Sigmoid colon (tissue), 4 donors: ENCODE measurements at regions not wholly inside any gene's neighbourhood (a gene's known extent, or its start where the extent isn't known, plus 50 kb on each side); places are given as distances from the start of the nearest gene placed in this dataset.

ENCODE experiments used
- CTCF ChIP-seq, 4 experiments: fragments of 450-650 bp in 3 of 4; fragments of 200-600 bp in 1 of 4; IDR thresholded peaks; one replicate each; pipeline ENCODE4 v1.5.1; 2016 to 2019; ENCODE audit warnings: antibody characterized with exemption in 4 of 4, mild to moderate bottlenecking in 3 of 4, moderate library complexity in 2 of 4
- POLR2A ChIP-seq, 2 donors: fragments of 450-650 bp; IDR thresholded peaks; one replicate each; pipeline ENCODE4 v1.6.1; 2016; ENCODE audit warnings: antibody characterized with exemption in 2 of 2, mild to moderate bottlenecking in 2 of 2, moderate library complexity in 2 of 2
- POLR2AphosphoS5 ChIP-seq, 4 donors: sonication (generic); formaldehyde crosslinking; IDR thresholded peaks; one replicate each; pipeline ENCODE4 v1.6.1; 2017; ENCODE audit warnings: antibody characterized with exemption in 4 of 4

DNA sequence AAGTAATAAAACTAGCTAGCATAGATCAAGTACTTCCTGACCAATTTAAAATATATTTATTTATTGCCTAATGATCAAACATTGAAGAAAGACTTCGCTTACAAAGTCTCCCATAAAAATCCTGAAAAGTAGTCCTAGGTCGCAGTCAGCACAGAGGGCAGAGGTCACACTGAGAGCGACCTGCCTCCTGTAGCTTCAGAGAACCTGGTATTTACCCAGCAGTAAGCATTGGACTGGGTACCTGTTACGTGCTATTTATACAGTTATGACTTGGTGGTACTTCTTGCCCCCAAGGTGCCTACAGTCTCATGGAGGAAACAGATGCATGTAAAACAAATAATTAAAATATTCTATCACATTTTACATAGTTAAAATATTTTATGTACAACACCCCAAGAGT lies 274.1 kb upstream of the G2E3 start:
- TF ChIP-seq CTCF (IDR thresholded peaks at IDR 0.05) (no peak), POLR2A (IDR thresholded peaks at IDR 0.05) (no peak), POLR2AphosphoS5 (IDR thresholded peaks at IDR 0.05) (no peak)
